ENCODE measurements at regions not wholly inside any gene's neighbourhood (a gene's known extent, or its start where the extent isn't known, plus 50 kb on each side); places are given as distances from the start of the nearest gene placed in this dataset.

DNA sequence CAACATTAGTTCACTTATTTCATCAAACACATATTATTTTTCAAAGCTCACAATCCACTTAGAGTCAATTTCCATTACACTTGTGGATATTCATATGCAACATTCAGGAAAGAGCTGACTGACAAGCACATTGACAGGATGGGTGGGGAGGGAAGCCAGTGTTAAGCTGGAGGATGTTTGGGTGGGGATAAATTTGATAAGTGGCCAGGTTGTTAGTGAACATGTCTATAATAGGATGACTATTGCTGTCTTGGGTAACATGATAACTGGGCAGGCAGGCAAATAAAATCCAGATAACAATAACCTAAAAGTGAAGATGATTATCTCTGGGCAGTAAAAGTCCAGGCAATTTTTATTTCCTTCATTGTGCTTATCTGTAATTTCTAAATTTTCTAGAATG lies 73.8 kb upstream of the OSBPL8 start:
- H3K27me3 Mint-ChIP-seq (ENCODE audit: low read depth) = no peaks in the 10 kb centered on the region
- no peak overlapping the region for H3K4me3 Mint-ChIP-seq (ENCODE audit: unreplicated experiment)
- no peak for DNase-seq (ENCODE audit: low spot score)
- H3K36me3 Mint-ChIP-seq (ENCODE audit: low read depth) = no peaks in the 10 kb centered on the region
- H3K4me1 Mint-ChIP-seq (ENCODE audit: low read depth) = peaks cover 10% of the 10 kb centered on the region
- TF ChIP-seq, protein P1, sequence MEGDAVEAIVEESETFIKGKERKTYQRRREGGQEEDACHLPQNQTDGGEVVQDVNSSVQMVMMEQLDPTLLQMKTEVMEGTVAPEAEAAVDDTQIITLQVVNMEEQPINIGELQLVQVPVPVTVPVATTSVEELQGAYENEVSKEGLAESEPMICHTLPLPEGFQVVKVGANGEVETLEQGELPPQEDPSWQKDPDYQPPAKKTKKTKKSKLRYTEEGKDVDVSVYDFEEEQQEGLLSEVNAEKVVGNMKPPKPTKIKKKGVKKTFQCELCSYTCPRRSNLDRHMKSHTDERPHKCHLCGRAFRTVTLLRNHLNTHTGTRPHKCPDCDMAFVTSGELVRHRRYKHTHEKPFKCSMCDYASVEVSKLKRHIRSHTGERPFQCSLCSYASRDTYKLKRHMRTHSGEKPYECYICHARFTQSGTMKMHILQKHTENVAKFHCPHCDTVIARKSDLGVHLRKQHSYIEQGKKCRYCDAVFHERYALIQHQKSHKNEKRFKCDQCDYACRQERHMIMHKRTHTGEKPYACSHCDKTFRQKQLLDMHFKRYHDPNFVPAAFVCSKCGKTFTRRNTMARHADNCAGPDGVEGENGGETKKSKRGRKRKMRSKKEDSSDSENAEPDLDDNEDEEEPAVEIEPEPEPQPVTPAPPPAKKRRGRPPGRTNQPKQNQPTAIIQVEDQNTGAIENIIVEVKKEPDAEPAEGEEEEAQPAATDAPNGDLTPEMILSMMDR (IDR thresholded peaks at IDR 0.05) = no peak
- H3K9me3 Mint-ChIP-seq (ENCODE audit: low read depth) = no peaks in the 10 kb centered on the region
- H3K27ac Mint-ChIP-seq (ENCODE audit: unreplicated experiment) = no peak overlapping the region

DNA sequence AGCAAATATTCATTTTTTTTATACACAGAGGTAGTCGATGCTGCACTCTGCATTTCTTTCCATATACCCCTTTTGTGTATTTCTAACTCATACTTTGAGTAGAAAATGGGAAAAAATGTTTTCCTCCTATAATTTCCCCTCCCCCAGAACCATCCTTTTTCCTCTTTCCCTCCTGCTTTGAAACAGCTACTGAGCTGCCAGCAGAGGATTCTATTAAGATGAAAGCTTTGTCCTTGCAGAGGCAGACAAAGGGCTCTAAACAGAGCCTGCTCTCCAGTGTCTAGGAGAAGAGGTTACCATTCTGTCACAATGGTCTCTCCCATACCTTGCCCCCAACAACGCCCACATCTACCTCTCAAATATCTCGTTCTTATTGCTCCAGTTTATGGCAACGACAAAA lies 74.6 kb upstream of the OSBPL8 start:
- no peaks in the 10 kb centered on the region for H3K27me3 Mint-ChIP-seq (ENCODE audit: low read depth)
- H3K36me3 Mint-ChIP-seq (ENCODE audit: low read depth) = no peaks in the 10 kb centered on the region
- TF ChIP-seq, protein P1 (IDR thresholded peaks at IDR 0.05) = no peak
- H3K27ac Mint-ChIP-seq (ENCODE audit: unreplicated experiment) = no peak overlapping the region
- no peak for DNase-seq (ENCODE audit: low spot score)
- no peaks in the 10 kb centered on the region for H3K9me3 Mint-ChIP-seq (ENCODE audit: low read depth)
- no peak overlapping the region for H3K4me3 Mint-ChIP-seq (ENCODE audit: unreplicated experiment)
- peaks cover 10% of the 10 kb centered on the region for H3K4me1 Mint-ChIP-seq (ENCODE audit: low read depth)

DNA sequence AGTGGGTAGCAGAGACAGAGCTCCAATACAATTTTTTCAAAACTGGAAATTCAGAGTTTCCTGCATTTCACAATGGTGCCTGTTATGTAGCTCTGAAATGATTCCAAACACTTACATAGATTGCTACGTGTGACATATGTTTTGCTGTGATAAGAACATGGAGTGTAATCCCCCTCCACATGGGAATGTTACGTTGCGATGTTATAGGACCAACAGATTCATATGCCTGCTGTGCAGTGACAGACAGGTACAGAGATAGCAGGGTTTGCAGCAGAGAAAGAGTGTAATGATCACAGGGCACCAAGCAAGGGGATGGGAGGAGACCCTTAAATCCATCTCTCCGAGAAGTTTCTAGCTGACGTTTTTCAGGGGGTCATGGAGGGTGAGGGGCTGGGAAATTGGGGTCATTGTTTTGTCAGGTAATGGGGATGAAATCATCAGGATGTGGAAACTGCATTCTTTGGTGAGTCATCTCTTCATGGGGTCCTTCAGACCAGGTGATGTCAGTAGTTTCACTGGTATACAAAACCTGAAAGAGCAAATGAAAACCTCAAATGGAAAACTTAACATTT lies 76.6 kb upstream of the OSBPL8 start:
- Mint-ChIP-seq H3K36me3 (ENCODE audit: low read depth) (no peaks in the 10 kb centered on the region), H3K4me1 (ENCODE audit: low read depth) (peaks cover 6% of the 10 kb centered on the region), H3K4me3 (ENCODE audit: unreplicated experiment) (no peak overlapping the region), H3K9me3 (ENCODE audit: low read depth) (no peaks in the 10 kb centered on the region), H3K27ac (ENCODE audit: unreplicated experiment) (no peak overlapping the region), H3K27me3 (ENCODE audit: low read depth) (no peaks in the 10 kb centered on the region)
- DNase-seq (ENCODE audit: low spot score) = no peak
- TF ChIP-seq, protein P1 (IDR thresholded peaks at IDR 0.05) = no peak

DNA sequence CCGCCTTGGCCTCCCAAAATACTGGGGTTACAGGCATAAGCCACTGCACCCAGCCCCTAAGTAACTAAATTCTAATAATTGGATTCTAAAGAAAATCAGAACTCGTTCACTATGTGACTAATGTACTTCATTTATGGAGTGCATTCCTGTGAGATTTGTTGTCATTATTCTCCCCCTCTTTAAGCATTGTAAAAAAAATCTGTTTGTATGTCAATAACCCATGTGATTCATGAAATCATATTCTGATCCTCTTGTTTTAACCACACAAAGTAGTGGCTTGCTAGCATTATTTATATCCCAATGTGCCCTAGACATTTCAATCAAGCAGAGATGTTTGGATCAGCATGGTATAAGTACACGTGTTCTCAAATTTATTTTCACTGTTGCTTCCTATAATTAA lies 78.2 kb upstream of the OSBPL8 start:
- TF ChIP-seq, protein P1 (IDR thresholded peaks at IDR 0.05) = no peak
- Mint-ChIP-seq H3K4me3 (ENCODE audit: unreplicated experiment) (no peak overlapping the region), H3K4me1 (ENCODE audit: low read depth) (peaks cover 6% of the 10 kb centered on the region), H3K27ac (ENCODE audit: unreplicated experiment) (no peak overlapping the region), H3K27me3 (ENCODE audit: low read depth) (no peaks in the 10 kb centered on the region), H3K36me3 (ENCODE audit: low read depth) (no peaks in the 10 kb centered on the region), H3K9me3 (ENCODE audit: low read depth) (no peaks in the 10 kb centered on the region)
- DNase-seq (ENCODE audit: low spot score) = no peak

DNA sequence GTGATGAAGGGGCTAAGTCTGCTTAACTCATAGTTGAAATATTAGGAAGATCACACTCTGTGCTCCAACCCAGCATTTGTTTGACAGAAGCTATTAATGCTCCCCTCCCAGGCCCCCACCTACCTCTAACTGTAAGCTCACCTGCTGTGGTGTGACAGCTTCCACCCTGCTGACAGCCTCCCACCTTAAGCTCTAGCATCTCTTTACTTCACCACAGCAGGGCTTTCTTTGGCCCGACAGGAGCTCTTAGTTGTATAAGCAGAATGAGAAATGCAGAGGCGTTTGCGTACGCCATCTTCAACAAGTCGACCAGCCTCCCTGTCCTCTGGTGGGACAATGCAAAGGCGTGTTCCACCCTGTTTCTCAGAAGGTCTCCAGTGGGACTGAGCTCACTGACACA lies 80.1 kb upstream of the OSBPL8 start:
- Mint-ChIP-seq H3K36me3 (ENCODE audit: low read depth) (no peaks in the 10 kb centered on the region), H3K27me3 (ENCODE audit: low read depth) (no peaks in the 10 kb centered on the region), H3K9me3 (ENCODE audit: low read depth) (no peaks in the 10 kb centered on the region), H3K27ac (ENCODE audit: unreplicated experiment) (no peak overlapping the region), H3K4me3 (ENCODE audit: unreplicated experiment) (no peak overlapping the region), H3K4me1 (ENCODE audit: low read depth) (peaks cover 6% of the 10 kb centered on the region)
- no peak for DNase-seq (ENCODE audit: low spot score)
- TF ChIP-seq, protein P1 (IDR thresholded peaks at IDR 0.05) = no peak

Measured in chondrocyte (in vitro differentiated cells).